Mesothelial cell of epicardium (in vitro differentiated cells): ENCODE measurements at regions not wholly inside any gene's neighbourhood (a gene's known extent, or its start where the extent isn't known, plus 50 kb on each side); places are given as distances from the start of the nearest gene placed in this dataset.
A peak's percentile ranks its signal among the peaks of the same experiment; 100 is the strongest.

Experiments used
- DNase-seq, 2 experiments: peaks; one replicate each; pipeline ENCODE4 v3.0.0; 2021; ENCODE audit warnings: low spot score in 2 of 2; ENCODE audit not compliant: unreplicated experiment in 2 of 2
- H3K27ac Mint-ChIP-seq: 2 replicates; pipeline ENCODE4 v1.8.0; 2021; ENCODE audit warnings: mixed read lengths
- H3K27me3 Mint-ChIP-seq: 2 replicates; pipeline ENCODE4 v1.8.0; 2021; ENCODE audit warnings: low read depth, mixed read lengths
- H3K36me3 Mint-ChIP-seq: 2 replicates; pipeline ENCODE4 v1.8.0; 2021; ENCODE audit warnings: mixed read lengths
- H3K4me1 Mint-ChIP-seq: 2 replicates; pipeline ENCODE4 v1.8.0; 2021; ENCODE audit warnings: mixed read lengths
- H3K4me3 Mint-ChIP-seq: 2 replicates; pipeline ENCODE4 v1.8.0; 2021; ENCODE audit warnings: mild to moderate bottlenecking, moderate library complexity, mixed read lengths
- H3K9me3 Mint-ChIP-seq: 2 replicates; pipeline ENCODE4 v1.8.0; 2021; ENCODE audit warnings: mixed read lengths
- CTCF ChIP-seq: fragments of 200-600 bp; sonication (generic); IDR thresholded peaks from one replicate; pipeline ENCODE4 v1.5.0; 2021; ENCODE audit warnings: antibody characterized with exemption; ENCODE audit not compliant: unreplicated experiment

GRCh38 chr3:194976874-194977273 lies 291.2 kb downstream of the FAM43A start:
- Mint-ChIP-seq H3K27ac (no peak overlapping the region), H3K9me3 (peaks cover 3% of the 10 kb centered on the region), H3K36me3 (no peaks in the 10 kb centered on the region), H3K27me3 (no peaks in the 10 kb centered on the region), H3K4me1 (no peaks in the 10 kb centered on the region), H3K4me3 (no peak overlapping the region)
- peak in 1 of 2 experiments; percentile 6 for DNase-seq
- no peak for TF ChIP-seq CTCF

- Mint-ChIP-seq H3K9me3 (peaks cover 6% of the 10 kb centered on the region), H3K4me1 (no peaks in the 10 kb centered on the region), H3K4me3 (no peak overlapping the region), H3K36me3 (no peaks in the 10 kb centered on the region), H3K27me3 (no peaks in the 10 kb centered on the region), H3K27ac (no peak overlapping the region)
- no peak for TF ChIP-seq CTCF
- peak in 1 of 2 experiments; percentile 21 for DNase-seq
Observed at GRCh38 chr3:194977356-194977755, 291.7 kb downstream of the FAM43A start.

- no peaks in the 10 kb centered on the region for H3K36me3 Mint-ChIP-seq
- DNase-seq, result no peak
- H3K27me3 Mint-ChIP-seq, result no peaks in the 10 kb centered on the region
- H3K4me1 Mint-ChIP-seq, result peaks cover under 1% of the 10 kb centered on the region
- H3K4me3 Mint-ChIP-seq, result no peak overlapping the region
- H3K9me3 Mint-ChIP-seq, result peaks cover 9% of the 10 kb centered on the region
- TF ChIP-seq CTCF, result no peak
- no peak overlapping the region for H3K27ac Mint-ChIP-seq
Observed at GRCh38 chr3:194979173-194979572, 291.8 kb downstream of the XXYLT1 start.

- no peak for TF ChIP-seq CTCF
- Mint-ChIP-seq H3K36me3 (no peaks in the 10 kb centered on the region), H3K9me3 (peaks cover 9% of the 10 kb centered on the region), H3K27ac (no peak overlapping the region), H3K27me3 (no peaks in the 10 kb centered on the region), H3K4me3 (no peak overlapping the region), H3K4me1 (peaks cover 11% of the 10 kb centered on the region)
- no peak for DNase-seq
Observed at GRCh38 chr3:194982472-194982871, 288.5 kb downstream of the XXYLT1 start.

GRCh38 chr3:194983121-194983520 lies 287.8 kb downstream of the XXYLT1 start:
- DNase-seq, result no peak
- H3K27me3 Mint-ChIP-seq, result no peaks in the 10 kb centered on the region

More at GRCh38 chr3:194983121-194983520, 287.8 kb downstream of the XXYLT1 start:
- Mint-ChIP-seq H3K4me1 (peaks cover 11% of the 10 kb centered on the region), H3K36me3 (no peaks in the 10 kb centered on the region), H3K9me3 (peaks cover 9% of the 10 kb centered on the region), H3K4me3 (no peak overlapping the region), H3K27ac (no peak overlapping the region)
- TF ChIP-seq CTCF, result no peak
